ENCODE measurements at regions not wholly inside any gene's neighbourhood (a gene's known extent, or its start where the extent isn't known, plus 50 kb on each side); places are given as distances from the start of the nearest gene placed in this dataset.

- TF ChIP-seq KAT7 (CRISPR knock-in tag; IDR thresholded peaks at IDR 0.05; ENCODE audit: borderline replicate concordance), result no peak
- no peak for TF ChIP-seq CTCF (IDR thresholded peaks at IDR 0.05)
- TF ChIP-seq ZBTB43 (CRISPR knock-in tag; IDR thresholded peaks at IDR 0.05), result no peak
- TF ChIP-seq E2F4 (CRISPR knock-in tag; IDR thresholded peaks at IDR 0.05; ENCODE audit: borderline replicate concordance, low read depth), result no peak
- no peak for TF ChIP-seq NR2C2 (CRISPR knock-in tag; IDR thresholded peaks at IDR 0.05)
- no peak for TF ChIP-seq ZNF263 (CRISPR knock-in tag; IDR thresholded peaks at IDR 0.05; ENCODE audit: low read depth)
- TF ChIP-seq ZNF671 (CRISPR knock-in tag; IDR thresholded peaks at IDR 0.05), result no peak
- no peak for TF ChIP-seq ATF2 (CRISPR knock-in tag; IDR thresholded peaks at IDR 0.05; ENCODE audit: borderline replicate concordance, low read depth)
- TF ChIP-seq FOXP4 (CRISPR knock-in tag; IDR thresholded peaks at IDR 0.05), result no peak
- TF ChIP-seq TCF7 (CRISPR knock-in tag; IDR thresholded peaks at IDR 0.05; ENCODE audit: low read depth), result no peak
- no peak for TF ChIP-seq ETV6 (CRISPR knock-in tag; IDR thresholded peaks at IDR 0.05)
- TF ChIP-seq CREB1 (CRISPR knock-in tag; IDR thresholded peaks at IDR 0.05), result no peak
These were observed 755.7 kb downstream of the TLR4 start for GRCh38 chr9:118459913-118460312.

All from WTC11 (cell line).